Parathyroid adenoma (tissue), 2 donors: ENCODE measurements at regions not wholly inside any gene's neighbourhood (a gene's known extent, or its start where the extent isn't known, plus 50 kb on each side); places are given as distances from the start of the nearest gene placed in this dataset.

Experiments
- H2AFZ ChIP-seq: fragments of 300-600 bp; sonication (generic); one replicate; pipeline ENCODE4 v1.7.0; 2017; ENCODE audit warnings: antibody characterized with exemption, mild to moderate bottlenecking
- H3K27ac ChIP-seq: fragments of 300-600 bp; sonication (generic); one replicate; pipeline ENCODE4 v1.7.0; 2017
- H3K27me3 ChIP-seq: fragments of 300-600 bp; sonication (generic); one replicate; pipeline ENCODE4 v1.7.0; 2017; ENCODE audit warnings: low read length; ENCODE audit not compliant: control insufficient read depth, insufficient read depth
- H3K36me3 ChIP-seq: fragments of 300-600 bp; sonication (generic); one replicate; pipeline ENCODE4 v1.7.0; 2017; ENCODE audit warnings: low read length; ENCODE audit not compliant: control insufficient read depth, insufficient read depth
- H3K4me1 ChIP-seq: fragments of 300-600 bp; sonication (generic); one replicate; pipeline ENCODE4 v1.7.0; 2017; ENCODE audit warnings: control low read depth
- H3K4me2 ChIP-seq: fragments of 300-600 bp; sonication (generic); one replicate; pipeline ENCODE4 v1.7.0; 2017; ENCODE audit warnings: low read length
- H3K4me3 ChIP-seq: fragments of 300-600 bp; sonication (generic); one replicate; pipeline ENCODE4 v1.7.0; 2017; ENCODE audit warnings: low read depth, low read length
- H3K79me2 ChIP-seq: fragments of 300-600 bp; sonication (generic); one replicate; pipeline ENCODE4 v1.7.0; 2017; ENCODE audit warnings: control low read depth
- H3K9ac ChIP-seq: fragments of 300-600 bp; sonication (generic); one replicate; pipeline ENCODE4 v1.7.0; 2017; ENCODE audit warnings: mild to moderate bottlenecking
- H3K9me3 ChIP-seq: fragments of 300-600 bp; sonication (generic); one replicate; pipeline ENCODE4 v1.7.0; 2017; ENCODE audit warnings: low read length; ENCODE audit not compliant: control insufficient read depth
- TF ChIP-seq, protein P1 (sequence below): fragments of 300-600 bp; sonication (generic); IDR thresholded peaks from one replicate; pipeline ENCODE4 v1.7.0; 2017; ENCODE audit warnings: antibody characterized with exemption, mild to moderate bottlenecking
- donor health status: primary hyperparathyroidism.

DNA sequence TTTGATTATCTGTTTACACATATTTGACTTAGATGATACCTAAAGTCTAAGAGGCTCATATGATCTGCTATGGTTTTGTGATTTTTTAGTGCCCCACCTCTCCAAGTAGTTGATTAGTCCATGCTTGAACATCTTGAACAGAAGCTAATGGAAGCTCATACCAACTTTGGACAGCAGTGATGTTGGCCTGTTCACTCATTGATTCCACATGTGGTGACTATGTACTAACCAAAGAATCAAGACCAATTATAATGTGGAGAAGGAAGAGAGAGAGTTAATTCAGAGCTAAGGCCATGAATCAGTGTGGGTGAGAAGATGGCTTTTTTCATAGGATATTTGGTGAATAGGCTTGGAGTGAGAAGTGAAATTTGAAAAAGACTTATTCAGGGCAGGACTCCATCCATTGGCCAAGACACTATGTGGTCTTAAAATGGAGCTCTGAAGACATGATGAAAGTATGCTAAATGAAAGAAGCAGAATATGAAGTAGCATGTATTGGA lies 178.3 kb upstream of the TWIST2 start:
- Histone ChIP-seq H3K27ac (no peak overlapping the region), H3K4me3 (no peak overlapping the region), H3K9ac (no peak overlapping the region), H3K9me3 (no peaks in the 10 kb centered on the region), H3K4me1 (no peaks in the 10 kb centered on the region), H3K79me2 (no peaks in the 10 kb centered on the region), H3K27me3 (no peaks in the 10 kb centered on the region), H3K4me2 (no peak overlapping the region), H2AFZ (no peak overlapping the region), H3K36me3 (no peaks in the 10 kb centered on the region)
- TF ChIP-seq, protein P1, sequence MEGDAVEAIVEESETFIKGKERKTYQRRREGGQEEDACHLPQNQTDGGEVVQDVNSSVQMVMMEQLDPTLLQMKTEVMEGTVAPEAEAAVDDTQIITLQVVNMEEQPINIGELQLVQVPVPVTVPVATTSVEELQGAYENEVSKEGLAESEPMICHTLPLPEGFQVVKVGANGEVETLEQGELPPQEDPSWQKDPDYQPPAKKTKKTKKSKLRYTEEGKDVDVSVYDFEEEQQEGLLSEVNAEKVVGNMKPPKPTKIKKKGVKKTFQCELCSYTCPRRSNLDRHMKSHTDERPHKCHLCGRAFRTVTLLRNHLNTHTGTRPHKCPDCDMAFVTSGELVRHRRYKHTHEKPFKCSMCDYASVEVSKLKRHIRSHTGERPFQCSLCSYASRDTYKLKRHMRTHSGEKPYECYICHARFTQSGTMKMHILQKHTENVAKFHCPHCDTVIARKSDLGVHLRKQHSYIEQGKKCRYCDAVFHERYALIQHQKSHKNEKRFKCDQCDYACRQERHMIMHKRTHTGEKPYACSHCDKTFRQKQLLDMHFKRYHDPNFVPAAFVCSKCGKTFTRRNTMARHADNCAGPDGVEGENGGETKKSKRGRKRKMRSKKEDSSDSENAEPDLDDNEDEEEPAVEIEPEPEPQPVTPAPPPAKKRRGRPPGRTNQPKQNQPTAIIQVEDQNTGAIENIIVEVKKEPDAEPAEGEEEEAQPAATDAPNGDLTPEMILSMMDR, result no peak

DNA sequence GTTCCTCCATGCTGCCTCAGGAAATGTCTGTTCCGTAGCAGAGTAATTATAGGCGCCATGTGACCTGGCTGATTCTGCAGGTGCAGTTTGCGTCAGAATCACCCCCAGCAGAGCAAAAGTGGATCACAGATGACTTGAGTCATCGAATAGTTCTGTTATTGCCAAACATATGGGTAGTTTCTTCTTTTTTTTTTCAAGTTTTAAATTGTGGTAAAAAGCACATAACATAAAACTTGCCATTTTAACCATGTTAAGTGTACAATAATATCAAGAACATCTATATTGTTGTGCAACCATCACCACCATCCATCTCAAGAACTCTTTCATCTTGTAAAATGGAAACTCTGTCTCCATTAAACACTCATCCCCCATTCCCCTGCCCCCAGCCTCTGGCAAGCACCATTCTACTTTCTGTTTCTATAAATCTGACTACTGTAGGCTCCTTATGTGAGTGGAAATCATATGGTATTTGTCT lies 177.7 kb upstream of the TWIST2 start:
- Histone ChIP-seq H3K9me3 (no peaks in the 10 kb centered on the region), H3K4me1 (no peaks in the 10 kb centered on the region), H3K27me3 (no peaks in the 10 kb centered on the region), H3K79me2 (no peaks in the 10 kb centered on the region), H3K27ac (no peak overlapping the region), H3K36me3 (no peaks in the 10 kb centered on the region), H3K4me3 (no peak overlapping the region), H3K9ac (no peak overlapping the region), H2AFZ (no peak overlapping the region), H3K4me2 (no peak overlapping the region)
- TF ChIP-seq, protein P1, result no peak

DNA sequence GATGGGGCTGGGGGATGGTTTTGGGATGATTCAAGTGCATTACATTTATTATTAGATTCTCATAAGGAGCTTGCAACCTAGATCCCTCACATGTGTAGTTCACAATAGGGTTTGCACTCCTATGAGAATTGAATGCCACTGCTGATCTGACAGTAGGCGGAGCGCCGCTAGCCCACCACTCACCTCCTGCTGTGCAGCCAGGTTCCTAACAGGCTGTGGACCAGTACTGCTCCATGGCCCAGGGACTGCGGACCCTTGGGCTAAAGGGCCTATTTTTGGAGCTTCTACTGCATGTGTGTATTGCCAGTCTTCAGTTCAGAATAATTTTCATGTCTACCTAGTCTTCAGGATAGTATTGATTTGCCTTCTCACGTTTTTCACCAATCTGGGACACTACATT lies 165.3 kb upstream of the TWIST2 start:
- TF ChIP-seq, protein P1, result no peak
- no peak overlapping the region for H3K27ac ChIP-seq
- H3K9me3 ChIP-seq, result no peaks in the 10 kb centered on the region
- no peaks in the 10 kb centered on the region for H3K36me3 ChIP-seq
- no peak overlapping the region for H3K4me2 ChIP-seq
- H2AFZ ChIP-seq, result no peak overlapping the region
- no peak overlapping the region for H3K9ac ChIP-seq
- no peaks in the 10 kb centered on the region for H3K4me1 ChIP-seq
- no peak overlapping the region for H3K4me3 ChIP-seq
- H3K79me2 ChIP-seq, result no peaks in the 10 kb centered on the region
- H3K27me3 ChIP-seq, result no peaks in the 10 kb centered on the region

DNA sequence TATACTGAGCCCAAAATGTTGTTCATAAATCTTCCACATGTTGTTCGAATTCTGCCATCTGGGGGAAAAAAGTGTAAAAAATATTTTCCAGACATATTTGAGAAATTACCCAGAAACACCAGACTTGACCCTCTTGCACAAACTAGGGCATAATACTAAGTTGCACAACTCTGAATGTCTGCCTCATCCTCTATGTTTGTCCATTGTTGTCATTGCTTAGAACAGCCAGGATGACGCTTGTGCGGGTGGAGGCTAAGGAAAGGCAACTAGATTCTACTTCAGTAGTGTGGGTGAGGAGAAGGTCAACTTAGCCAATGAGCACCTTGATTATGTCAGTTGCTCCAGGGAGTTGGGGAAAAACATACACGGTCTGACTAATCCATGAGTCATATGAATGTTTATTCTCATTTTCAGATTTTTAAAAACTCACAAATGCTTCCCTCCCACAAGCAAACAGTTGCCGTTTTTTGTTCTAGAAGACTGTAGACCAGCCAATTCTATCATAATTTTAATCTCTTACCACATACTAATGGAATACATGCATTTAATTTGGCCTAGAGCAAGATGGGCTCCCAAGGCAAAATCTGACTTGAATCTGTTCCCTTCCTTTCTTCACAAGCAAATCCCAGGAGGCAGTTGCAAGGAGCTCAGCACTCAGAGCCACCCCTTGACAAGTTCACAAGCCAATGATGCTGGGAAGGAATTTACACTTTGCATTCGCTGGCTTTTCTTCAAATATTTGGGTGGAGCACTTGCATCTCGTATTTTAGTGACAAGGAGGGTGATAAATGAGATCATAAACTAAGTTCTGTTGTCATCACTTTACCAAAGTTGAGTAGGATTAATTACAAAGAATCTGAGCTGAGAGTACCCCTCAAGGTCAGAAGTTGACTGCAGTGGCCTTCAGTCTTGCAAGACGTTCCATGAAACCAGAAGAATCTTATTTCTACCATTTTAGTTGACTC lies 163.2 kb upstream of the TWIST2 start:
- Histone ChIP-seq H3K27ac (no peak overlapping the region), H3K27me3 (no peaks in the 10 kb centered on the region), H2AFZ (no peak overlapping the region), H3K4me2 (no peak overlapping the region), H3K9me3 (no peaks in the 10 kb centered on the region), H3K4me1 (no peaks in the 10 kb centered on the region), H3K9ac (no peak overlapping the region), H3K79me2 (no peaks in the 10 kb centered on the region), H3K4me3 (no peak overlapping the region), H3K36me3 (no peaks in the 10 kb centered on the region)
- TF ChIP-seq, protein P1, result no peak
